HL-60 (cell line): ENCODE measurements at regions not wholly inside any gene's neighbourhood (a gene's known extent, or its start where the extent isn't known, plus 50 kb on each side); places are given as distances from the start of the nearest gene placed in this dataset.

ENCODE experiments used
- DNase-seq, 2 experiments: peaks; one replicate each; pipeline ENCODE4 v3.0.0-alpha.2; 2010 to 2020; ENCODE audit warnings: low read depth in 1 of 2, low spot score in 1 of 2
- H3K27ac ChIP-seq: fragments of 250-450 bp; sonication (Bioruptor Pico); replicated peaks from 2 replicates; pipeline ENCODE4 v1.5.1; 2020; ENCODE audit warnings: mild to moderate bottlenecking, moderate library complexity
- H3K27me3 ChIP-seq: fragments of 250-450 bp; sonication (Bioruptor Pico); 2 replicates; pipeline ENCODE4 v1.5.1; 2021; ENCODE audit warnings: mild to moderate bottlenecking, moderate library complexity; ENCODE audit not compliant: insufficient read depth, poor library complexity, severe bottlenecking
- H3K4me3 ChIP-seq: replicated peaks from 2 replicates; pipeline ENCODE4 v1.5.1; 2011; ENCODE audit warnings: mild to moderate bottlenecking, control low read depth, low read length; ENCODE audit not compliant: insufficient read depth
- CTCF ChIP-seq: IDR thresholded peaks from one replicate; pipeline ENCODE4 v1.5.1; 2011; ENCODE audit warnings: low read length, control low read depth, inconsistent platforms; ENCODE audit not compliant: insufficient read depth
- GABPA ChIP-seq: IDR thresholded peaks from 2 replicates; pipeline ENCODE4 v1.6.1; 2012; ENCODE audit warnings: low read depth
- POLR2AphosphoS5 ChIP-seq: IDR thresholded peaks from 2 replicates; pipeline ENCODE4 v1.6.1; 2012; ENCODE audit warnings: low read depth
- REST ChIP-seq: IDR thresholded peaks from 2 replicates; pipeline ENCODE4 v1.6.1; 2012; ENCODE audit warnings: low read depth; ENCODE audit not compliant: insufficient replicate concordance
- SPI1 ChIP-seq: IDR thresholded peaks from 2 replicates; pipeline ENCODE4 v1.6.1; 2012; ENCODE audit warnings: low read depth, mild to moderate bottlenecking, borderline replicate concordance

- TF ChIP-seq POLR2AphosphoS5 (no peak), CTCF (no peak), SPI1 (no peak), GABPA (no peak), REST (no peak)
- DNase-seq = no peak
- H3K4me3 ChIP-seq = no peak overlapping the region
- H3K27ac ChIP-seq = no peak overlapping the region
- H3K27me3 ChIP-seq = no peaks in the 10 kb centered on the region
Measured at GRCh38 chr1:118244194-118244593, 59.2 kb upstream of the SPAG17 start.

GRCh38 chr1:118243269-118243668, 58.2 kb upstream of the SPAG17 start:
- no peak for DNase-seq
- H3K27me3 ChIP-seq = no peaks in the 10 kb centered on the region
- no peak overlapping the region for H3K27ac ChIP-seq
- TF ChIP-seq CTCF = no peak
- no peak for TF ChIP-seq REST
- no peak for TF ChIP-seq POLR2AphosphoS5
- TF ChIP-seq GABPA = no peak
- TF ChIP-seq SPI1 = no peak
- no peak overlapping the region for H3K4me3 ChIP-seq
